ENCODE measurements at regions not wholly inside any gene's neighbourhood (a gene's known extent, or its start where the extent isn't known, plus 50 kb on each side); places are given as distances from the start of the nearest gene placed in this dataset.

DNA sequence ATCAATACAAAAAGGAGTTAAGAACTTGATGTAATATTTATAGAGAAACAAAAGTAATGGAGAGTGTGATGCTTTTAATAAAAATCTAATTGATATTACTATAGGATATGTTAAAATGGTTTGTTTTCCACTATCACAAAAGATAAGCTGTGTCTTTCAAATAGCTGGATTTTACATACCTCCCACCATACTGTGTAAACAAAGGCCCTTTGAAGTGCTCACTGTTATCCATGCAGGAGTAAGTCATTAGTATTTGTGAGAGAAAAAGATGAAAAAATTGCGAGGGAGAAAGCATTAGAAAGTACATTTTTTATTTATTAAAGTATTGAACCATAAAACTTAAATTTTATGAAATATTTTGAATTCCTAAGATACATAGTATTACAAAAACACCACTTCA is 733.0 kb downstream of the GRIK2 start:
- Histone ChIP-seq H2BK20ac (ENCODE audit: low read depth, low read length, poor library complexity, severe bottlenecking) (no peak overlapping the region), H2BK12ac (ENCODE audit: insufficient read length, low read depth, low read length) (no peak overlapping the region), H2AFZ (ENCODE audit: low read length) (no peak overlapping the region), H4K91ac (ENCODE audit: insufficient read length, low read depth, low read length) (no peak overlapping the region), H3K79me1 (ENCODE audit: insufficient read depth, low read depth, low read length, poor library complexity, severe bottlenecking) (no peaks in the 10 kb centered on the region), H3T11ph (ENCODE audit: low read length) (no peak overlapping the region), H3K56ac (ENCODE audit: insufficient read length, low read depth, low read length) (no peak overlapping the region), H3K23me2 (ENCODE audit: insufficient read length, low read depth, low read length, poor library complexity, severe bottlenecking) (no peaks in the 10 kb centered on the region), H3K9ac (ENCODE audit: extremely low read depth, insufficient read length, low read length) (no peak overlapping the region), H3K4me2 (ENCODE audit: insufficient read depth, insufficient read length, low read length) (no peak overlapping the region), H3K27ac (ENCODE audit: insufficient read length, low read depth, low read length) (no peak overlapping the region), H3K23ac (ENCODE audit: insufficient read length, low read depth, low read length) (no peak overlapping the region), H3K9me3 (ENCODE audit: control insufficient read depth, low read depth, low read length) (no peaks in the 10 kb centered on the region), H2BK5ac (ENCODE audit: insufficient read length, low read length) (no peak overlapping the region), H4K5ac (ENCODE audit: insufficient read length, low read depth, low read length) (no peak overlapping the region), H2BK120ac (ENCODE audit: low read depth, low read length, poor library complexity, severe bottlenecking) (no peak overlapping the region), H3K4me1 (ENCODE audit: insufficient read depth, low read length) (no peaks in the 10 kb centered on the region), H3K14ac (ENCODE audit: insufficient read depth, low read length) (no peak overlapping the region), H2AK5ac (ENCODE audit: insufficient read length, low read length) (no peak overlapping the region), H2BK15ac (ENCODE audit: low read depth, low read length) (no peak overlapping the region), H3K79me2 (ENCODE audit: insufficient read depth, low read length) (no peaks in the 10 kb centered on the region), H3K27me3 (ENCODE audit: insufficient read depth, low read length) (no peaks in the 10 kb centered on the region), H3K18ac (ENCODE audit: insufficient read length, low read depth, low read length) (no peak overlapping the region), H4K8ac (replicated peaks; ENCODE audit: insufficient read length, low read depth, low read length) (no peak overlapping the region), H4K20me1 (ENCODE audit: control insufficient read depth, insufficient read depth, insufficient read length) (no peaks in the 10 kb centered on the region), H3K4ac (ENCODE audit: low read depth, low read length) (no peak overlapping the region)
- no peak for DNase-seq
- peaks cover 11 to 13% of the 10 kb centered on the region in 2 experiments for H3K4me1 Mint-ChIP-seq
- WGBS (ENCODE audit: extremely low coverage, insufficient read length, low lambda C conversion rate), result no CpG with 5 or more reads among the region's 1 CpG
- H3K27ac Mint-ChIP-seq, result no peak overlapping the region
- TF ChIP-seq, protein P1, sequence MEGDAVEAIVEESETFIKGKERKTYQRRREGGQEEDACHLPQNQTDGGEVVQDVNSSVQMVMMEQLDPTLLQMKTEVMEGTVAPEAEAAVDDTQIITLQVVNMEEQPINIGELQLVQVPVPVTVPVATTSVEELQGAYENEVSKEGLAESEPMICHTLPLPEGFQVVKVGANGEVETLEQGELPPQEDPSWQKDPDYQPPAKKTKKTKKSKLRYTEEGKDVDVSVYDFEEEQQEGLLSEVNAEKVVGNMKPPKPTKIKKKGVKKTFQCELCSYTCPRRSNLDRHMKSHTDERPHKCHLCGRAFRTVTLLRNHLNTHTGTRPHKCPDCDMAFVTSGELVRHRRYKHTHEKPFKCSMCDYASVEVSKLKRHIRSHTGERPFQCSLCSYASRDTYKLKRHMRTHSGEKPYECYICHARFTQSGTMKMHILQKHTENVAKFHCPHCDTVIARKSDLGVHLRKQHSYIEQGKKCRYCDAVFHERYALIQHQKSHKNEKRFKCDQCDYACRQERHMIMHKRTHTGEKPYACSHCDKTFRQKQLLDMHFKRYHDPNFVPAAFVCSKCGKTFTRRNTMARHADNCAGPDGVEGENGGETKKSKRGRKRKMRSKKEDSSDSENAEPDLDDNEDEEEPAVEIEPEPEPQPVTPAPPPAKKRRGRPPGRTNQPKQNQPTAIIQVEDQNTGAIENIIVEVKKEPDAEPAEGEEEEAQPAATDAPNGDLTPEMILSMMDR (conservative IDR thresholded peaks at IDR 0.05), result no peak
- no peaks in the 10 kb centered on the region for H3K27me3 Mint-ChIP-seq (ENCODE audit: low read depth)
- H3K36me3 Mint-ChIP-seq (ENCODE audit: insufficient read depth in 1 of 3, low read depth in 3 of 3), result no peaks in the 10 kb centered on the region
- no peaks in the 10 kb centered on the region for H3K9me3 Mint-ChIP-seq
- no peak overlapping the region for H3K4me3 Mint-ChIP-seq
